Umbilical cord (tissue), 1 donor: ENCODE measurements at regions not wholly inside any gene's neighbourhood (a gene's known extent, or its start where the extent isn't known, plus 50 kb on each side); places are given as distances from the start of the nearest gene placed in this dataset.
"Not testable (repeated sequence)": the region's sequence is repeated elsewhere in the genome, so short reads cannot be mapped to it uniquely, and the experiment has no call there.

Source experiments
- DNase-seq: peaks from one replicate; pipeline ENCODE4 v3.0.0-alpha.2; 2015; ENCODE audit warnings: low spot score

- not testable (repeated sequence) for DNase-seq
Measured at GRCh38 chrX:129084291-129084690, 439.0 kb downstream of the SMARCA1 start.

GRCh38 chrX:129077424-129078170, 445.7 kb downstream of the SMARCA1 start:
- no peak for DNase-seq

GRCh38 chrX:129071390-129071789, 451.9 kb downstream of the SMARCA1 start:
- no peak for DNase-seq

- DNase-seq: no peak
Measured at GRCh38 chrX:129065895-129066294, 457.4 kb downstream of the SMARCA1 start.

GRCh38 chrX:129058405-129058804, 464.9 kb downstream of the SMARCA1 start:
- no peak for DNase-seq

GRCh38 chrX:129043138-129043537, 480.2 kb downstream of the SMARCA1 start:
- no peak for DNase-seq

- DNase-seq: no peak
Measured at GRCh38 chrX:129041319-129041718, 482.0 kb downstream of the SMARCA1 start.

- DNase-seq: no peak
Measured at GRCh38 chrX:129040124-129040523, 483.2 kb downstream of the SMARCA1 start.

- DNase-seq: no peak
Measured at GRCh38 chrX:129039176-129039575, 484.1 kb downstream of the SMARCA1 start.

GRCh38 chrX:129037389-129037788, 485.9 kb downstream of the SMARCA1 start:
- DNase-seq: no peak

- DNase-seq: no peak
Measured at GRCh38 chrX:129035180-129035579, 488.1 kb downstream of the SMARCA1 start.

- no peak for DNase-seq
Measured at GRCh38 chrX:129034196-129034595, 489.1 kb downstream of the SMARCA1 start.

- no peak for DNase-seq
Measured at GRCh38 chrX:129026202-129026601, 497.1 kb downstream of the SMARCA1 start.

- DNase-seq: no peak
Measured at GRCh38 chrX:129025376-129025775, 497.9 kb downstream of the SMARCA1 start.

- no peak for DNase-seq
Measured at GRCh38 chrX:129019412-129019811, 503.9 kb downstream of the SMARCA1 start.

- DNase-seq: no peak
Measured at GRCh38 chrX:129015381-129015780, 507.9 kb downstream of the SMARCA1 start.

- no peak for DNase-seq
Measured at GRCh38 chrX:129013574-129013973, 509.7 kb downstream of the SMARCA1 start.

GRCh38 chrX:129007631-129008030, 515.7 kb downstream of the SMARCA1 start:
- no peak for DNase-seq

- DNase-seq: no peak
Measured at GRCh38 chrX:129006491-129006890, 516.8 kb downstream of the SMARCA1 start.

- DNase-seq: no peak
Measured at GRCh38 chrX:129000797-129001196, 522.5 kb downstream of the SMARCA1 start.

GRCh38 chrX:129000018-129000417, 523.3 kb downstream of the SMARCA1 start:
- no peak for DNase-seq

- no peak for DNase-seq
Measured at GRCh38 chrX:128992107-128992971, 531.0 kb downstream of the SMARCA1 start.

- peak; percentile 31 for DNase-seq
Measured at GRCh38 chrX:128975745-128976144, 547.5 kb downstream of the SMARCA1 start.
